GM19240 (cell line): ENCODE measurements at regions not wholly inside any gene's neighbourhood (a gene's known extent, or its start where the extent isn't known, plus 50 kb on each side); places are given as distances from the start of the nearest gene placed in this dataset.

Experiments used
- DNase-seq: peaks from one replicate; pipeline ENCODE4 v3.0.0; 2011; ENCODE audit warnings: low spot score; ENCODE audit not compliant: insufficient read length

GRCh38 chr21:27734146-27734545 lies 767.3 kb upstream of the ADAMTS5 start:
- no peak for DNase-seq

GRCh38 chr21:27725916-27726315 lies 759.0 kb upstream of the ADAMTS5 start:
- no peak for DNase-seq

GRCh38 chr21:27722095-27722494 lies 755.2 kb upstream of the ADAMTS5 start:
- no peak for DNase-seq

- DNase-seq = no peak
Measured at GRCh38 chr21:27721675-27722074, 754.8 kb upstream of the ADAMTS5 start.

GRCh38 chr21:27719226-27719625 lies 752.3 kb upstream of the ADAMTS5 start:
- DNase-seq = no peak

GRCh38 chr21:27715131-27715530 lies 748.2 kb upstream of the ADAMTS5 start:
- no peak for DNase-seq

- no peak for DNase-seq
Measured at GRCh38 chr21:27713154-27714109, 746.5 kb upstream of the ADAMTS5 start.

- no peak for DNase-seq
Measured at GRCh38 chr21:27704567-27705166, 737.8 kb upstream of the ADAMTS5 start.

GRCh38 chr21:27703791-27704190 lies 736.9 kb upstream of the ADAMTS5 start:
- no peak for DNase-seq

GRCh38 chr21:27700974-27701614 lies 734.2 kb upstream of the ADAMTS5 start:
- no peak for DNase-seq

- no peak for DNase-seq
Measured at GRCh38 chr21:27695246-27695645, 728.4 kb upstream of the ADAMTS5 start.

- no peak for DNase-seq
Measured at GRCh38 chr21:27694667-27695066, 727.8 kb upstream of the ADAMTS5 start.

GRCh38 chr21:27693376-27693775 lies 726.5 kb upstream of the ADAMTS5 start:
- DNase-seq = no peak

GRCh38 chr21:27691516-27691915 lies 724.6 kb upstream of the ADAMTS5 start:
- DNase-seq = no peak

GRCh38 chr21:27691006-27691405 lies 724.1 kb upstream of the ADAMTS5 start:
- DNase-seq = no peak

- no peak for DNase-seq
Measured at GRCh38 chr21:27690426-27690825, 723.5 kb upstream of the ADAMTS5 start.

GRCh38 chr21:27688773-27689172 lies 721.9 kb upstream of the ADAMTS5 start:
- no peak for DNase-seq

GRCh38 chr21:27683292-27683691 lies 716.4 kb upstream of the ADAMTS5 start:
- no peak for DNase-seq

GRCh38 chr21:27681841-27682240 lies 715.0 kb upstream of the ADAMTS5 start:
- no peak for DNase-seq

- DNase-seq = no peak
Measured at GRCh38 chr21:27681038-27681437, 714.1 kb upstream of the ADAMTS5 start.

- no peak for DNase-seq
Measured at GRCh38 chr21:27680181-27680580, 713.3 kb upstream of the ADAMTS5 start.

- no peak for DNase-seq
Measured at GRCh38 chr21:27678511-27678910, 711.6 kb upstream of the ADAMTS5 start.
